ENCODE measurements at regions not wholly inside any gene's neighbourhood (a gene's known extent, or its start where the extent isn't known, plus 50 kb on each side); places are given as distances from the start of the nearest gene placed in this dataset.

- no peaks in the 10 kb centered on the region for H3K79me2 ChIP-seq (ENCODE audit: low read length)
- no peak overlapping the region for H2AFZ ChIP-seq (ENCODE audit: low read length)
- DNase-seq (no peak), ATAC-seq (no peak)
- H3K27me3 ChIP-seq (ENCODE audit: low read length), result peaks cover 41% of the 10 kb centered on the region
- no peak for TF ChIP-seq EZH2 (IDR thresholded peaks at IDR 0.05; ENCODE audit: low read length, unreplicated experiment)
- no peak for TF ChIP-seq CTCF (conservative IDR thresholded peaks at IDR 0.05; ENCODE audit: low read depth, low read length)
- no peak for TF ChIP-seq EZH2phosphoT487 (IDR thresholded peaks at IDR 0.05; ENCODE audit: borderline replicate concordance, low read length)
- no peak overlapping the region for H3K9ac ChIP-seq (ENCODE audit: low read length)
- POLR2A ChIA-PET (ENCODE audit: unreplicated experiment), result no interaction called here
- H4K20me1 ChIP-seq (ENCODE audit: low read length), result no peaks in the 10 kb centered on the region
- no peaks in the 10 kb centered on the region for H3K36me3 ChIP-seq (ENCODE audit: low read depth, low read length)
- H3K27ac ChIP-seq (ENCODE audit: low read length), result no peak overlapping the region
- BruUV-seq (replicated peaks), result no TSS peak
- H3F3A ChIP-seq (ENCODE audit: low read length, unreplicated experiment), result no peaks in the 10 kb centered on the region
- CTCF ChIA-PET, result no interaction called here
- H3K9me2 ChIP-seq (replicated peaks; ENCODE audit: low read length), result no peaks in the 10 kb centered on the region
- no peaks in the 10 kb centered on the region for H3K9me3 ChIP-seq (ENCODE audit: low read length)
- no peak overlapping the region for H3K4me2 ChIP-seq (ENCODE audit: low read length)
- no peaks in the 10 kb centered on the region for H3K4me1 ChIP-seq (ENCODE audit: insufficient read depth, low read length)
- intact Hi-C loops (cut with micrococcal nuclease), result no loop called here
- H3K4me3 ChIP-seq (ENCODE audit: low read length), result no peak overlapping the region
These were observed 71.6 kb upstream of the MAP3K7 start for GRCh38 chr6:90658497-90658896.

- intact Hi-C loops (cut with micrococcal nuclease), result no loop called here
- H2AFZ ChIP-seq (ENCODE audit: low read length), result no peak overlapping the region
- DNase-seq (no peak), ATAC-seq (no peak)
- ChIA-PET CTCF (no interaction called here), POLR2A (ENCODE audit: unreplicated experiment) (interaction anchor here (0.6 kb wide), 1 partner anchor 44 kb away, joined by 4 read pairs; no protein-coding TSS in a partner anchor)
- no peaks in the 10 kb centered on the region for H3F3A ChIP-seq (ENCODE audit: low read length, unreplicated experiment)
- no peak overlapping the region for H3K9ac ChIP-seq (ENCODE audit: low read length)
- peaks cover 42% of the 10 kb centered on the region for H3K27me3 ChIP-seq (ENCODE audit: low read length)
- H4K20me1 ChIP-seq (ENCODE audit: low read length), result no peaks in the 10 kb centered on the region
- no TSS peak for BruUV-seq (replicated peaks)
- H3K36me3 ChIP-seq (ENCODE audit: low read depth, low read length), result no peaks in the 10 kb centered on the region
- H3K79me2 ChIP-seq (ENCODE audit: low read length), result no peaks in the 10 kb centered on the region
- no peak overlapping the region for H3K27ac ChIP-seq (ENCODE audit: low read length)
- no peaks in the 10 kb centered on the region for H3K9me2 ChIP-seq (replicated peaks; ENCODE audit: low read length)
- no peak for TF ChIP-seq CTCF (conservative IDR thresholded peaks at IDR 0.05; ENCODE audit: low read depth, low read length)
- TF ChIP-seq EZH2phosphoT487 (IDR thresholded peaks at IDR 0.05; ENCODE audit: borderline replicate concordance, low read length), result no peak
- no peak for TF ChIP-seq EZH2 (IDR thresholded peaks at IDR 0.05; ENCODE audit: low read length, unreplicated experiment)
- no peaks in the 10 kb centered on the region for H3K4me1 ChIP-seq (ENCODE audit: insufficient read depth, low read length)
- no peak overlapping the region for H3K4me2 ChIP-seq (ENCODE audit: low read length)
- no peak overlapping the region for H3K4me3 ChIP-seq (ENCODE audit: low read length)
- H3K9me3 ChIP-seq (ENCODE audit: low read length), result no peaks in the 10 kb centered on the region
These were observed 69.5 kb upstream of the MAP3K7 start for GRCh38 chr6:90656325-90656724.

DNA sequence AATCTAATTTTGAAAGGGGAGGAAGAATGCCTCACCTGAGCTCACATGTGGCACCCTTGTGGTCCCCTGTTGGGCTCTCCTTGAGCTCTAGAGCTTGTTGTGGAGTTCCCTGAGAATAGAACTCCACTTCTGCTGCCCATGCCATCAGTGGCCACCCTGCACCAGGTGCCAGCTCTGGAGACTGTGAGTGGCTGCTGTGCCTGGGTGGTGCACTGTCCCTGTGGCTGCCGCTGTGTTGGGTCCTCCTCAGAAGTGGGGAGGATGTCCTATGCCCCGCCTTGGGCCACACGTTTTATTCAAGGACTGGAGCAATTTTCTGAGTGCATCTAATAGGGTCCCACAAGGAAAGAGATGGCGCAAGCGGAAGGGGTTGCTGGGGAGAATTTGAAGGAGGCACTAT, 67.9 kb upstream of the MAP3K7 start:
- intact Hi-C loops (cut with micrococcal nuclease), result no loop called here
- POLR2A ChIA-PET (ENCODE audit: unreplicated experiment), result no interaction called here
- CTCF ChIA-PET, result no interaction called here

More for the DNA sequence above, 67.9 kb upstream of the MAP3K7 start:
- no peak overlapping the region for H3K27ac ChIP-seq (ENCODE audit: low read length)
- no peak overlapping the region for H2AFZ ChIP-seq (ENCODE audit: low read length)
- H3K9me3 ChIP-seq (ENCODE audit: low read length), result no peaks in the 10 kb centered on the region
- peaks cover 42% of the 10 kb centered on the region for H3K27me3 ChIP-seq (ENCODE audit: low read length)
- H3K79me2 ChIP-seq (ENCODE audit: low read length), result no peaks in the 10 kb centered on the region
- DNase-seq (no peak), ATAC-seq (no peak)
- H3K4me1 ChIP-seq (ENCODE audit: insufficient read depth, low read length), result no peaks in the 10 kb centered on the region
- no peaks in the 10 kb centered on the region for H3K9me2 ChIP-seq (replicated peaks; ENCODE audit: low read length)
- no peak overlapping the region for H3K4me2 ChIP-seq (ENCODE audit: low read length)
- TF ChIP-seq CTCF (conservative IDR thresholded peaks at IDR 0.05; ENCODE audit: low read depth, low read length), result no peak
- TF ChIP-seq EZH2phosphoT487 (IDR thresholded peaks at IDR 0.05; ENCODE audit: borderline replicate concordance, low read length), result no peak
- no peak for TF ChIP-seq EZH2 (IDR thresholded peaks at IDR 0.05; ENCODE audit: low read length, unreplicated experiment)
- no peak overlapping the region for H3K9ac ChIP-seq (ENCODE audit: low read length)
- no peaks in the 10 kb centered on the region for H3K36me3 ChIP-seq (ENCODE audit: low read depth, low read length)
- no peaks in the 10 kb centered on the region for H4K20me1 ChIP-seq (ENCODE audit: low read length)
- H3F3A ChIP-seq (ENCODE audit: low read length, unreplicated experiment), result no peaks in the 10 kb centered on the region
- H3K4me3 ChIP-seq (ENCODE audit: low read length), result no peak overlapping the region
- BruUV-seq (replicated peaks), result no TSS peak

Measured in PC-3 (cell line).